ENCODE measurements at regions not wholly inside any gene's neighbourhood (a gene's known extent, or its start where the extent isn't known, plus 50 kb on each side); places are given as distances from the start of the nearest gene placed in this dataset.

DNA sequence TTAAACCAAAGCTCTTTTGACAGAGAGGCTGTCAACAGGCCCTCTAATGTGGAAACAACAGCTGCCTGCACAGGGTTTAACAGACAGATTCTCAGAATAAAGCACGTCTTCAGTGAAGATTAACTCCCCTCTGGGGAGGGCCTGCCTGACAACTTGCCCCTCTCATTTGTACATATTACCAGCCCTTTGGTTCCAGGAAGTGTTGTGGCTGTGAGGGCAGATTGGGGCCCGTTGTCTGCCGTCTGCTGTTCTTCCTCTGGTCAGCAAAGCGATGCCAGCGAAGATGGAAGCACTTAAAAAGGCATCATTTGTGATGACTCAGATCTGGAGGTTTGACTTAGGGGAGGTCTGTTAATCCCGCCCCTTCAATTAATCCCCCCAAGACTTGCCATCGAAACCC lies 177.0 kb upstream of the IRX6 start:
- intact Hi-C loops (cut with micrococcal nuclease), result no loop called here
- Histone ChIP-seq H4K8ac (ENCODE audit: low read depth in 2 of 2, low read length in 2 of 2) (no peak overlapping the region), H3K4ac (ENCODE audit: low read depth, low read length) (no peak overlapping the region), H4K5ac (ENCODE audit: low read depth, low read length) (no peak overlapping the region), H3K27me3 (ENCODE audit: control insufficient read depth, insufficient read depth, low read length) (no peaks in the 10 kb centered on the region), H3K18ac (ENCODE audit: low read depth, low read length) (no peak overlapping the region), H2BK5ac (ENCODE audit: low read depth, low read length, poor library complexity, severe bottlenecking) (no peak overlapping the region), H3K9me3 (ENCODE audit: control insufficient read depth, insufficient read depth, low read length) (peaks cover 4% of the 10 kb centered on the region; the same call in 1 of the 2 replicates), H4K20me1 (ENCODE audit: insufficient read depth, low read length) (no peaks in the 10 kb centered on the region), H2AFZ (replicated peaks; ENCODE audit: low read length, poor library complexity) (no peak overlapping the region), H2BK120ac (ENCODE audit: low read depth, low read length) (no peak overlapping the region), H4K91ac (ENCODE audit: insufficient read depth, low read depth, low read length) (no peak overlapping the region), H3K79me1 (ENCODE audit: low read depth in 1 of 2, low read length in 2 of 2) (no peaks in the 10 kb centered on the region), H3K9me1 (ENCODE audit: insufficient read depth, low read length) (no peaks in the 10 kb centered on the region), H3K4me2 (ENCODE audit: low read depth, low read length) (no peak overlapping the region), H3K4me1 (ENCODE audit: control insufficient read depth, insufficient read depth, low read length) (no peaks in the 10 kb centered on the region), H2AK5ac (ENCODE audit: low read depth, low read length) (no peak overlapping the region), H3K4me3 (ENCODE audit: insufficient read depth, low read depth, low read length) (no peak overlapping the region), H2BK15ac (ENCODE audit: low read depth, low read length) (no peak overlapping the region), H3K14ac (replicated peaks; ENCODE audit: low read depth, low read length) (no peak overlapping the region), H2AK9ac (replicated peaks; ENCODE audit: low read depth, low read length, poor library complexity) (no peak overlapping the region), H3K27ac (ENCODE audit: insufficient read depth, low read length) (no peak overlapping the region), H3K56ac (ENCODE audit: extremely low read depth, insufficient read depth, low read length) (no peak overlapping the region), H2BK20ac (ENCODE audit: low read depth, low read length) (no peak overlapping the region), H3K9ac (ENCODE audit: low read depth, low read length) (no peak overlapping the region), H3K23ac (ENCODE audit: low read depth, low read length) (no peak overlapping the region), H3K36me3 (ENCODE audit: control insufficient read depth, insufficient read depth, low read length) (no peaks in the 10 kb centered on the region)
- TF ChIP-seq, protein P1, sequence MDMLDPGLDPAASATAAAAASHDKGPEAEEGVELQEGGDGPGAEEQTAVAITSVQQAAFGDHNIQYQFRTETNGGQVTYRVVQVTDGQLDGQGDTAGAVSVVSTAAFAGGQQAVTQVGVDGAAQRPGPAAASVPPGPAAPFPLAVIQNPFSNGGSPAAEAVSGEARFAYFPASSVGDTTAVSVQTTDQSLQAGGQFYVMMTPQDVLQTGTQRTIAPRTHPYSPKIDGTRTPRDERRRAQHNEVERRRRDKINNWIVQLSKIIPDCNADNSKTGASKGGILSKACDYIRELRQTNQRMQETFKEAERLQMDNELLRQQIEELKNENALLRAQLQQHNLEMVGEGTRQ (IDR thresholded peaks at IDR 0.05; ENCODE audit: low read depth, low read length), result no peak
- TF ChIP-seq MAFK (IDR thresholded peaks at IDR 0.05; ENCODE audit: low read depth, low read length), result no peak
- no peak for TF ChIP-seq BHLHE40 (IDR thresholded peaks at IDR 0.05; ENCODE audit: low read depth, low read length)
- no peak for TF ChIP-seq CHD1 (IDR thresholded peaks at IDR 0.05; ENCODE audit: low read depth, low read length)
- no peak for TF ChIP-seq MXI1 (IDR thresholded peaks at IDR 0.05; ENCODE audit: borderline replicate concordance, low read depth, low read length)
- TF ChIP-seq SMC3 (IDR thresholded peaks at IDR 0.05; ENCODE audit: low read depth, low read length), result no peak
- TF ChIP-seq POLR2A (IDR thresholded peaks at IDR 0.05; ENCODE audit: low read depth, low read length), result no peak
- TF ChIP-seq, protein P2, sequence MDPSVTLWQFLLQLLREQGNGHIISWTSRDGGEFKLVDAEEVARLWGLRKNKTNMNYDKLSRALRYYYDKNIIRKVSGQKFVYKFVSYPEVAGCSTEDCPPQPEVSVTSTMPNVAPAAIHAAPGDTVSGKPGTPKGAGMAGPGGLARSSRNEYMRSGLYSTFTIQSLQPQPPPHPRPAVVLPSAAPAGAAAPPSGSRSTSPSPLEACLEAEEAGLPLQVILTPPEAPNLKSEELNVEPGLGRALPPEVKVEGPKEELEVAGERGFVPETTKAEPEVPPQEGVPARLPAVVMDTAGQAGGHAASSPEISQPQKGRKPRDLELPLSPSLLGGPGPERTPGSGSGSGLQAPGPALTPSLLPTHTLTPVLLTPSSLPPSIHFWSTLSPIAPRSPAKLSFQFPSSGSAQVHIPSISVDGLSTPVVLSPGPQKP (IDR thresholded peaks at IDR 0.05; ENCODE audit: borderline replicate concordance, low read depth, low read length), result no peak
- no peak for TF ChIP-seq RAD21 (IDR thresholded peaks at IDR 0.05; ENCODE audit: low read length)
- no peak for TF ChIP-seq RFX5 (IDR thresholded peaks at IDR 0.05; ENCODE audit: low read depth, low read length)
- no peak for TF ChIP-seq RCOR1 (IDR thresholded peaks at IDR 0.05; ENCODE audit: insufficient replicate concordance, low read length)
- TF ChIP-seq NFE2L2 (IDR thresholded peaks at IDR 0.05; ENCODE audit: low read depth, low read length), result no peak
- no peak for TF ChIP-seq MAZ (IDR thresholded peaks at IDR 0.05; ENCODE audit: borderline replicate concordance, low read depth, low read length)
- TF ChIP-seq, protein P3, sequence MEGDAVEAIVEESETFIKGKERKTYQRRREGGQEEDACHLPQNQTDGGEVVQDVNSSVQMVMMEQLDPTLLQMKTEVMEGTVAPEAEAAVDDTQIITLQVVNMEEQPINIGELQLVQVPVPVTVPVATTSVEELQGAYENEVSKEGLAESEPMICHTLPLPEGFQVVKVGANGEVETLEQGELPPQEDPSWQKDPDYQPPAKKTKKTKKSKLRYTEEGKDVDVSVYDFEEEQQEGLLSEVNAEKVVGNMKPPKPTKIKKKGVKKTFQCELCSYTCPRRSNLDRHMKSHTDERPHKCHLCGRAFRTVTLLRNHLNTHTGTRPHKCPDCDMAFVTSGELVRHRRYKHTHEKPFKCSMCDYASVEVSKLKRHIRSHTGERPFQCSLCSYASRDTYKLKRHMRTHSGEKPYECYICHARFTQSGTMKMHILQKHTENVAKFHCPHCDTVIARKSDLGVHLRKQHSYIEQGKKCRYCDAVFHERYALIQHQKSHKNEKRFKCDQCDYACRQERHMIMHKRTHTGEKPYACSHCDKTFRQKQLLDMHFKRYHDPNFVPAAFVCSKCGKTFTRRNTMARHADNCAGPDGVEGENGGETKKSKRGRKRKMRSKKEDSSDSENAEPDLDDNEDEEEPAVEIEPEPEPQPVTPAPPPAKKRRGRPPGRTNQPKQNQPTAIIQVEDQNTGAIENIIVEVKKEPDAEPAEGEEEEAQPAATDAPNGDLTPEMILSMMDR (conservative IDR thresholded peaks at IDR 0.05; ENCODE audit: low read depth, low read length), result no peak
- no peak for TF ChIP-seq FOS (IDR thresholded peaks at IDR 0.05; ENCODE audit: low read depth, low read length)
- TF ChIP-seq CEBPB (IDR thresholded peaks at IDR 0.05; ENCODE audit: low read depth, low read length), result no peak
- ATAC-seq (ENCODE audit: low read depth) (no peak), DNase-seq (no peak)
- ChIA-PET CTCF (interaction anchor here (0.9 kb wide), 1 partner anchor 14 kb away, joined by 3 read pairs; no protein-coding TSS in a partner anchor), POLR2A (ENCODE audit: unreplicated experiment) (no interaction called here)
- in situ Hi-C loops (cut with MboI; ENCODE audit: low sequenced_read_pairs), result no loop called here
- WGBS, 2 experiments (ENCODE audit: extremely low coverage in 2 of 2, insufficient read length in 1 of 2), result 30% methylated on average over 2 of the region's 7 CpGs; no CpG with 5 or more reads in 1 of the 2 experiments
- no TSS peak for BruUV-seq (replicated peaks)
- dilution Hi-C loops (cut with HindIII; ENCODE audit: low sequenced_read_pairs, unreplicated experiment), result no loop called here

Measured in IMR-90 (cell line).